SK-N-SH treated with all-trans-retinoic acid at 6 μM for 48 hours (cell line): ENCODE measurements at regions not wholly inside any gene's neighbourhood (a gene's known extent, or its start where the extent isn't known, plus 50 kb on each side); places are given as distances from the start of the nearest gene placed in this dataset.

Experiments used
- CREB5 ChIP-seq: fragments of 250-450 bp; sonication (Bioruptor Pico); IDR thresholded peaks from 2 replicates; pipeline ENCODE4 v1.5.1; 2020; ENCODE audit warnings: low read depth, mild to moderate bottlenecking, moderate library complexity
- TOX ChIP-seq: fragments of 250-450 bp; sonication (Bioruptor Pico); IDR thresholded peaks from 2 replicates; pipeline ENCODE4 v1.8.0; 2021; ENCODE audit warnings: mild to moderate bottlenecking, moderate library complexity, borderline replicate concordance

GRCh38 chr6:95785785-95786184 lies 208.4 kb downstream of the MANEA start:
- TF ChIP-seq CREB5 (CRISPR knock-in tag) (no peak), TOX (CRISPR knock-in tag) (no peak)
